Liver (tissue), 9 donors: ENCODE measurements at regions not wholly inside any gene's neighbourhood (a gene's known extent, or its start where the extent isn't known, plus 50 kb on each side); places are given as distances from the start of the nearest gene placed in this dataset. TPM values are rescaled to one million over a fixed set of nuclear protein-coding genes. Genes with fewer than 3 reads are reported as not detected.

Experiments
- DNase-seq: peaks from one replicate; pipeline ENCODE4 v3.0.0-alpha.2; 2017; ENCODE audit warnings: low spot score
- H3K27ac ChIP-seq, 2 donors: one replicate each; pipeline ENCODE4 v1.7.0; 2013; ENCODE audit warnings: inconsistent platforms in 2 of 2, low read length in 2 of 2, control low read depth in 1 of 2, low read depth in 1 of 2, mild to moderate bottlenecking in 1 of 2
- H3K27me3 ChIP-seq, 4 donors: one replicate each; pipeline versions ENCODE4 v1.6.1 to v1.7.0; 2013; ENCODE audit warnings: low read length in 3 of 4, inconsistent platforms in 1 of 4, mild to moderate bottlenecking in 1 of 4, moderate library complexity in 1 of 4; ENCODE audit not compliant: control insufficient read depth in 4 of 4, insufficient read depth in 4 of 4
- H3K36me3 ChIP-seq, 4 donors: one replicate each; pipeline versions ENCODE4 v1.6.1 to v1.7.0; 2013; ENCODE audit warnings: low read length in 3 of 4, mild to moderate bottlenecking in 3 of 4, low read depth in 1 of 4, moderate library complexity in 1 of 4; ENCODE audit not compliant: control insufficient read depth in 4 of 4, insufficient read depth in 3 of 4
- H3K4me1 ChIP-seq, 4 donors: one replicate each; pipeline versions ENCODE4 v1.6.1 to v1.7.0; 2013; ENCODE audit warnings: low read length in 3 of 4, mild to moderate bottlenecking in 3 of 4, moderate library complexity in 1 of 4; ENCODE audit not compliant: control insufficient read depth in 4 of 4, insufficient read depth in 4 of 4
- H3K4me3 ChIP-seq, 3 donors: one replicate each; pipeline versions ENCODE4 v1.6.1 to v1.7.0; 2013; ENCODE audit warnings: low read length in 3 of 3, control low read depth in 1 of 3, low read depth in 1 of 3, mild to moderate bottlenecking in 1 of 3
- H3K9ac ChIP-seq, 2 donors: one replicate each; pipeline ENCODE4 v1.7.0; 2013; ENCODE audit warnings: low read length in 2 of 2, mild to moderate bottlenecking in 2 of 2, moderate library complexity in 2 of 2, control low read depth in 1 of 2, low read depth in 1 of 2
- H3K9me3 ChIP-seq, 4 donors: one replicate each; pipeline versions ENCODE4 v1.6.1 to v1.7.0; 2013; ENCODE audit warnings: low read length in 3 of 4; ENCODE audit not compliant: control insufficient read depth in 4 of 4
- FOXA2 ChIP-seq: IDR thresholded peaks from 2 replicates; pipeline ENCODE4 v1.6.1; 2016; ENCODE audit warnings: antibody characterized with exemption
- HNF4A ChIP-seq, 2 donors: conservative IDR thresholded peaks; 2 replicates each; pipeline ENCODE4 v1.6.1; 2016; ENCODE audit warnings: antibody characterized with exemption in 2 of 2, mild to moderate bottlenecking in 2 of 2
- JUND ChIP-seq, 2 donors: IDR thresholded peaks; 2 replicates each; pipeline ENCODE4 v1.6.1; 2016; ENCODE audit warnings: antibody characterized with exemption in 2 of 2
- RAD21 ChIP-seq, 2 donors: IDR thresholded peaks; 2 replicates each; pipeline ENCODE4 v1.6.1; 2016; ENCODE audit warnings: antibody characterized with exemption in 2 of 2, mild to moderate bottlenecking in 2 of 2
- RXRA ChIP-seq, 2 donors: IDR thresholded peaks; 2 replicates each; pipeline ENCODE4 v1.6.1; 2017 to 2018; ENCODE audit warnings: antibody characterized with exemption in 2 of 2, mild to moderate bottlenecking in 1 of 2
- YY1 ChIP-seq: IDR thresholded peaks from 2 replicates; pipeline ENCODE4 v1.6.1; 2016; ENCODE audit warnings: antibody characterized with exemption, mild to moderate bottlenecking
- WGBS: extraction: QIAGEN DNeasy Blood & Tissue Kit; methylation state at CpG from one replicate; pipeline ENCODE4 v1.1.7; 2013; 5-methylcytosine and 5-hydroxymethylcytosine counted together
- small RNA-seq: library from RNA; depleted of rRNA; stranded (forward); fragments of <200 nt; gene quantifications from one replicate; pipeline ENCODE3, GENCODE V24; 2014
- TF ChIP-seq, protein P1 (sequence below): IDR thresholded peaks from 2 replicates; pipeline ENCODE4 v1.6.1; 2016; ENCODE audit warnings: antibody characterized with exemption
- TF ChIP-seq, protein P2 (sequence below): IDR thresholded peaks from 2 replicates; pipeline ENCODE4 v1.6.1; 2016; ENCODE audit warnings: antibody characterized with exemption
- TF ChIP-seq, protein P3 (sequence below): fragments of 150-350 bp; IDR thresholded peaks from 2 replicates; pipeline ENCODE4 v1.5.1; 2017; ENCODE audit warnings: improper control_type of control experiment, low read depth, low read length; ENCODE audit not compliant: missing input control
- TF ChIP-seq, protein P4 (sequence below): IDR thresholded peaks from 2 replicates; pipeline ENCODE4 v1.6.1; 2016; ENCODE audit warnings: antibody characterized with exemption
- donor health status: healthy.
- donor health status: healthy.
- donor health status: healthy.
- donor health status: healthy.
- donor health status: healthy.

- H3K27ac ChIP-seq: no peak overlapping the region
- TF ChIP-seq, protein P1, sequence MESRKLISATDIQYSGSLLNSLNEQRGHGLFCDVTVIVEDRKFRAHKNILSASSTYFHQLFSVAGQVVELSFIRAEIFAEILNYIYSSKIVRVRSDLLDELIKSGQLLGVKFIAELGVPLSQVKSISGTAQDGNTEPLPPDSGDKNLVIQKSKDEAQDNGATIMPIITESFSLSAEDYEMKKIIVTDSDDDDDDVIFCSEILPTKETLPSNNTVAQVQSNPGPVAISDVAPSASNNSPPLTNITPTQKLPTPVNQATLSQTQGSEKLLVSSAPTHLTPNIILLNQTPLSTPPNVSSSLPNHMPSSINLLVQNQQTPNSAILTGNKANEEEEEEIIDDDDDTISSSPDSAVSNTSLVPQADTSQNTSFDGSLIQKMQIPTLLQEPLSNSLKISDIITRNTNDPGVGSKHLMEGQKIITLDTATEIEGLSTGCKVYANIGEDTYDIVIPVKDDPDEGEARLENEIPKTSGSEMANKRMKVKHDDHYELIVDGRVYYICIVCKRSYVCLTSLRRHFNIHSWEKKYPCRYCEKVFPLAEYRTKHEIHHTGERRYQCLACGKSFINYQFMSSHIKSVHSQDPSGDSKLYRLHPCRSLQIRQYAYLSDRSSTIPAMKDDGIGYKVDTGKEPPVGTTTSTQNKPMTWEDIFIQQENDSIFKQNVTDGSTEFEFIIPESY: no peak
- TF ChIP-seq, protein P2, sequence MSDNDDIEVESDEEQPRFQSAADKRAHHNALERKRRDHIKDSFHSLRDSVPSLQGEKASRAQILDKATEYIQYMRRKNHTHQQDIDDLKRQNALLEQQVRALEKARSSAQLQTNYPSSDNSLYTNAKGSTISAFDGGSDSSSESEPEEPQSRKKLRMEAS: no peak
- TF ChIP-seq RXRA (IDR thresholded peaks at IDR 0.05): no peak
- TF ChIP-seq JUND (IDR thresholded peaks at IDR 0.05): no peak
- TF ChIP-seq YY1: no peak
- TF ChIP-seq, protein P3, sequence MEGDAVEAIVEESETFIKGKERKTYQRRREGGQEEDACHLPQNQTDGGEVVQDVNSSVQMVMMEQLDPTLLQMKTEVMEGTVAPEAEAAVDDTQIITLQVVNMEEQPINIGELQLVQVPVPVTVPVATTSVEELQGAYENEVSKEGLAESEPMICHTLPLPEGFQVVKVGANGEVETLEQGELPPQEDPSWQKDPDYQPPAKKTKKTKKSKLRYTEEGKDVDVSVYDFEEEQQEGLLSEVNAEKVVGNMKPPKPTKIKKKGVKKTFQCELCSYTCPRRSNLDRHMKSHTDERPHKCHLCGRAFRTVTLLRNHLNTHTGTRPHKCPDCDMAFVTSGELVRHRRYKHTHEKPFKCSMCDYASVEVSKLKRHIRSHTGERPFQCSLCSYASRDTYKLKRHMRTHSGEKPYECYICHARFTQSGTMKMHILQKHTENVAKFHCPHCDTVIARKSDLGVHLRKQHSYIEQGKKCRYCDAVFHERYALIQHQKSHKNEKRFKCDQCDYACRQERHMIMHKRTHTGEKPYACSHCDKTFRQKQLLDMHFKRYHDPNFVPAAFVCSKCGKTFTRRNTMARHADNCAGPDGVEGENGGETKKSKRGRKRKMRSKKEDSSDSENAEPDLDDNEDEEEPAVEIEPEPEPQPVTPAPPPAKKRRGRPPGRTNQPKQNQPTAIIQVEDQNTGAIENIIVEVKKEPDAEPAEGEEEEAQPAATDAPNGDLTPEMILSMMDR: no peak
- TF ChIP-seq HNF4A (conservative IDR thresholded peaks at IDR 0.05): no peak
- no peak for TF ChIP-seq FOXA2
- no peak for TF ChIP-seq RAD21 (IDR thresholded peaks at IDR 0.05)
- TF ChIP-seq, protein P4, sequence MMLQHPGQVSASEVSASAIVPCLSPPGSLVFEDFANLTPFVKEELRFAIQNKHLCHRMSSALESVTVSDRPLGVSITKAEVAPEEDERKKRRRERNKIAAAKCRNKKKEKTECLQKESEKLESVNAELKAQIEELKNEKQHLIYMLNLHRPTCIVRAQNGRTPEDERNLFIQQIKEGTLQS: no peak
- DNase-seq: no peak
- H3K4me3 ChIP-seq: no peak overlapping the region
- no peaks in the 10 kb centered on the region for H3K4me1 ChIP-seq
- H3K36me3 ChIP-seq: no peaks in the 10 kb centered on the region
- H3K9me3 ChIP-seq: no peaks in the 10 kb centered on the region
- H3K27me3 ChIP-seq: no peaks in the 10 kb centered on the region
- H3K9ac ChIP-seq: no peak overlapping the region
- 29% methylated on average over 2 of the region's 2 CpGs for WGBS
Measured at GRCh38 chr3:153103406-153103945, 58.5 kb upstream of the RAP2B start.

- H3K27me3 ChIP-seq: no peaks in the 10 kb centered on the region
- no peak for DNase-seq
- no peaks in the 10 kb centered on the region for H3K4me1 ChIP-seq
- no peaks in the 10 kb centered on the region for H3K9me3 ChIP-seq
- 92% methylated on average over 2 of the region's 2 CpGs for WGBS
- H3K36me3 ChIP-seq: no peaks in the 10 kb centered on the region
- no peak overlapping the region for H3K9ac ChIP-seq
- no peak overlapping the region for H3K4me3 ChIP-seq
- H3K27ac ChIP-seq: no peak overlapping the region
- TF ChIP-seq, protein P1: no peak
- TF ChIP-seq FOXA2: no peak
- TF ChIP-seq, protein P4: no peak
- no peak for TF ChIP-seq RAD21 (IDR thresholded peaks at IDR 0.05)
Measured at GRCh38 chr3:153110041-153110440, 52.0 kb upstream of the RAP2B start.

GRCh38 chr3:153111016-153111415 is 51.0 kb upstream of the RAP2B start:
- DNase-seq: no peak
- no peaks in the 10 kb centered on the region for H3K9me3 ChIP-seq

More at GRCh38 chr3:153111016-153111415, 51.0 kb upstream of the RAP2B start:
- TF ChIP-seq, protein P2: no peak
- no peak for TF ChIP-seq JUND (IDR thresholded peaks at IDR 0.05)
- H3K4me3 ChIP-seq: no peak overlapping the region
- 85% methylated on average over 3 of the region's 3 CpGs for WGBS
- no peaks in the 10 kb centered on the region for H3K4me1 ChIP-seq
- H3K9ac ChIP-seq: no peak overlapping the region
- no peak overlapping the region for H3K27ac ChIP-seq
- no peaks in the 10 kb centered on the region for H3K27me3 ChIP-seq
- H3K36me3 ChIP-seq: no peaks in the 10 kb centered on the region

Small RNAs in the stretch of these regions (small RNA-seq; reads per million reads assigned to genes)
- not detected for gene HMGN2P13
